GM12878 (cell line): ENCODE measurements at regions not wholly inside any gene's neighbourhood (a gene's known extent, or its start where the extent isn't known, plus 50 kb on each side); places are given as distances from the start of the nearest gene placed in this dataset.

Experiments used
- CHD4 ChIP-seq: fragments of 200-600 bp; sonication (generic); IDR thresholded peaks from 2 replicates; pipeline ENCODE4 v1.6.1; 2016; ENCODE audit warnings: mild to moderate bottlenecking
- POLR2A ChIP-seq: IDR thresholded peaks from 2 replicates; pipeline ENCODE4 v1.6.1; 2011; ENCODE audit warnings: low read depth, mild to moderate bottlenecking, low read length
- SMAD1 ChIP-seq: fragments of 450-650 bp; IDR thresholded peaks from 2 replicates; pipeline ENCODE4 v1.6.1; 2018; ENCODE audit warnings: mild to moderate bottlenecking, low read depth; ENCODE audit not compliant: partially characterized antibody
- TF ChIP-seq, protein P1 (sequence below): fragments of 450-650 bp; formaldehyde crosslinking; IDR thresholded peaks from 2 replicates; pipeline ENCODE4 v1.4.0; 2022; ENCODE audit warnings: mild to moderate bottlenecking, moderate library complexity
- TF ChIP-seq, protein P2 (sequence below), 3 experiments: IDR thresholded peaks in 2 of 3; conservative IDR thresholded peaks in 1 of 3; 2 replicates each; pipeline ENCODE4 v1.5.1; 2011; ENCODE audit warnings: low read depth in 3 of 3, low read length in 3 of 3, mild to moderate bottlenecking in 3 of 3, control low read depth in 2 of 3, moderate library complexity in 2 of 3, inconsistent platforms in 1 of 3, mixed read lengths in 1 of 3; ENCODE audit not compliant: control insufficient read depth in 2 of 3, insufficient read depth in 1 of 3; ENCODE audit errors: extremely low read depth in 1 of 3

DNA sequence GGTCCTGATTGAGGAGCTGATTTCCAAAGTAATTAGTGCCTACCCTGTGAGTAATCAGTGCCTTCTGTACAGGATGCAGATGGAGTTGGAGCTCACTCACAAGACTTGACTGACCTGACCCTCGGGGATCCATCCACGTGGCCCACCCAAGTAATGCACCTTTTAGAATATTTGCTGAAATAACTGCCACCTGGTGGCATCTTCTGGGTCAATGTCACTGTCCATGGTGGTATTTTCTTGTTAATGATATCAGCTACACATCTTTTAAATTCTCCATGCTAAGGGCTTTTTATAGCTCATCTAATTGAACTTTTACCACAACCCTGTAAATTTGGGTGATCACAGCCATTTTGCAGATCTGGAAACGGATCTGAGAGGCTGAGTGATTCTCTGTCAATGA is 74.3 kb upstream of the ANKRD34C start:
- TF ChIP-seq, protein P1, sequence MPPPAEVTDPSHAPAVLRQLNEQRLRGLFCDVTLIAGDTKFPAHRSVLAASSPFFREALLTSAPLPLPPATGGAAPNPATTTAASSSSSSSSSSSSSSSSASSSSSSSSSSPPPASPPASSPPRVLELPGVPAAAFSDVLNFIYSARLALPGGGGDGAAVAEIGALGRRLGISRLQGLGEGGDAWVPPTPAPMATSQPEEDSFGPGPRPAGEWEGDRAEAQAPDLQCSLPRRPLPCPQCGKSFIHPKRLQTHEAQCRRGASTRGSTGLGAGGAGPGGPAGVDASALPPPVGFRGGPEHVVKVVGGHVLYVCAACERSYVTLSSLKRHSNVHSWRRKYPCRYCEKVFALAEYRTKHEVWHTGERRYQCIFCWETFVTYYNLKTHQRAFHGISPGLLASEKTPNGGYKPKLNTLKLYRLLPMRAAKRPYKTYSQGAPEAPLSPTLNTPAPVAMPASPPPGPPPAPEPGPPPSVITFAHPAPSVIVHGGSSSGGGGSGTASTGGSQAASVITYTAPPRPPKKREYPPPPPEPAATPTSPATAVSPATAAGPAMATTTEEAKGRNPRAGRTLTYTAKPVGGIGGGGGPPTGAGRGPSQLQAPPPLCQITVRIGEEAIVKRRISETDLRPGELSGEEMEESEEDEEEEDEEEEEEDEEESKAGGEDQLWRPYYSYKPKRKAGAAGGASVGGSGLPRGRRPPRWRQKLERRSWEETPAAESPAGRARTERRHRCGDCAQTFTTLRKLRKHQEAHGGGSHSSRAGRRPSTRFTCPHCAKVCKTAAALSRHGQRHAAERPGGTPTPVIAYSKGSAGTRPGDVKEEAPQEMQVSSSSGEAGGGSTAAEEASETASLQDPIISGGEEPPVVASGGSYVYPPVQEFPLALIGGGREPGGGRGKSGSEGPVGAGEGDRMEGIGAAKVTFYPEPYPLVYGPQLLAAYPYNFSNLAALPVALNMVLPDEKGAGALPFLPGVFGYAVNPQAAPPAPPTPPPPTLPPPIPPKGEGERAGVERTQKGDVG (CRISPR knock-in tag), result no peak
- TF ChIP-seq CHD4, result no peak
- no peak for TF ChIP-seq SMAD1
- TF ChIP-seq, protein P2, sequence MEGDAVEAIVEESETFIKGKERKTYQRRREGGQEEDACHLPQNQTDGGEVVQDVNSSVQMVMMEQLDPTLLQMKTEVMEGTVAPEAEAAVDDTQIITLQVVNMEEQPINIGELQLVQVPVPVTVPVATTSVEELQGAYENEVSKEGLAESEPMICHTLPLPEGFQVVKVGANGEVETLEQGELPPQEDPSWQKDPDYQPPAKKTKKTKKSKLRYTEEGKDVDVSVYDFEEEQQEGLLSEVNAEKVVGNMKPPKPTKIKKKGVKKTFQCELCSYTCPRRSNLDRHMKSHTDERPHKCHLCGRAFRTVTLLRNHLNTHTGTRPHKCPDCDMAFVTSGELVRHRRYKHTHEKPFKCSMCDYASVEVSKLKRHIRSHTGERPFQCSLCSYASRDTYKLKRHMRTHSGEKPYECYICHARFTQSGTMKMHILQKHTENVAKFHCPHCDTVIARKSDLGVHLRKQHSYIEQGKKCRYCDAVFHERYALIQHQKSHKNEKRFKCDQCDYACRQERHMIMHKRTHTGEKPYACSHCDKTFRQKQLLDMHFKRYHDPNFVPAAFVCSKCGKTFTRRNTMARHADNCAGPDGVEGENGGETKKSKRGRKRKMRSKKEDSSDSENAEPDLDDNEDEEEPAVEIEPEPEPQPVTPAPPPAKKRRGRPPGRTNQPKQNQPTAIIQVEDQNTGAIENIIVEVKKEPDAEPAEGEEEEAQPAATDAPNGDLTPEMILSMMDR (IDR thresholded peaks at IDR 0.05 in 2 of 3, conservative IDR thresholded peaks at IDR 0.05 in 1 of 3; ENCODE audit: control insufficient read depth in 2 of 3, extremely low read depth in 1 of 3, insufficient read depth in 1 of 3, low read depth in 3 of 3, low read length in 3 of 3), result peak in 1 of 3 experiments; percentile 6; a peak in 1 of 6 replicates
- no peak for TF ChIP-seq POLR2A
